Panc1 (cell line): ENCODE measurements at regions not wholly inside any gene's neighbourhood (a gene's known extent, or its start where the extent isn't known, plus 50 kb on each side); places are given as distances from the start of the nearest gene placed in this dataset.

Experiments used
- ATAC-seq: fragments of 200-7000 bp; cut with Tn5 transposase; 2 replicates; pipeline ENCODE4 v1.9.1; 2020; ENCODE audit warnings: mild to moderate bottlenecking, moderate library complexity
- BruUV-seq: library from RNA; stranded (reverse); fragments of 400-500 nt; replicated peaks from 2 replicates; lab custom pipeline; 2021; lab: Mats Ljungman, UMichigan
- CTCF ChIA-PET: fragments of 300-600 bp; sonication (Branson Sonifier 250); formaldehyde crosslinking; loops from one replicate; lab custom pipeline; 2022; ENCODE audit warnings: antibody characterized with exemption; lab: Charles Lee
- POLR2A ChIA-PET: fragments of 300-600 bp; sonication (Branson Sonifier 250); formaldehyde crosslinking; loops from one replicate; lab custom pipeline; 2022; ENCODE audit warnings: antibody characterized with exemption; lab: Charles Lee
- DNase-seq: peaks from one replicate; pipeline ENCODE4 v3.0.0-alpha.2; 2010; ENCODE audit warnings: low read depth, low spot score
- H3K27ac ChIP-seq: 2 replicates; pipeline ENCODE4 v1.5.1; 2011; ENCODE audit warnings: mild to moderate bottlenecking, low read length, inconsistent platforms
- H3K27me3 ChIP-seq: fragments of 200-500 bp; sonication (Bioruptor generic); 2 replicates; pipeline ENCODE4 v1.6.0; 2014; ENCODE audit warnings: low read length, inconsistent platforms; ENCODE audit not compliant: control insufficient read depth, insufficient read depth
- H3K36me3 ChIP-seq: fragments of 200-500 bp; sonication (Bioruptor generic); 2 replicates; pipeline ENCODE4 v1.5.1; 2014; ENCODE audit warnings: inconsistent platforms, mild to moderate bottlenecking, low read length, moderate library complexity; ENCODE audit not compliant: control insufficient read depth, insufficient read depth
- H3K4me1 ChIP-seq: 2 replicates; pipeline ENCODE4 v1.5.1; 2011; ENCODE audit warnings: inconsistent platforms, mild to moderate bottlenecking, low read length, moderate library complexity; ENCODE audit not compliant: control insufficient read depth, insufficient read depth
- H3K4me3 ChIP-seq, 2 experiments: 2 replicates each; pipeline ENCODE4 v1.5.1; 2011 to 2012; ENCODE audit warnings: low read depth in 2 of 2, low read length in 2 of 2, mild to moderate bottlenecking in 2 of 2, inconsistent platforms in 1 of 2, moderate library complexity in 1 of 2
- H3K9me3 ChIP-seq: fragments of 200-500 bp; sonication (Bioruptor generic); 2 replicates; pipeline ENCODE4 v1.5.1; 2014; ENCODE audit warnings: low read depth, mild to moderate bottlenecking, inconsistent platforms, low read length, moderate library complexity; ENCODE audit not compliant: control insufficient read depth, insufficient read depth
- CTCF ChIP-seq: fragments of 450-650 bp; IDR thresholded peaks from 2 replicates; pipeline ENCODE4 v1.5.1; 2017; ENCODE audit warnings: mild to moderate bottlenecking
- POLR2AphosphoS5 ChIP-seq: IDR thresholded peaks from 2 replicates; pipeline ENCODE4 v1.6.1; 2012; ENCODE audit warnings: mild to moderate bottlenecking, low read depth, low read length, moderate library complexity
- SIN3A ChIP-seq: IDR thresholded peaks from 2 replicates; pipeline ENCODE4 v1.6.1; 2012; ENCODE audit warnings: low read depth, mild to moderate bottlenecking, low read length, moderate library complexity, borderline replicate concordance; ENCODE audit not compliant: insufficient read depth
- TCF7L2 ChIP-seq: IDR thresholded peaks from 2 replicates; pipeline ENCODE4 v1.6.1; 2011; ENCODE audit warnings: mild to moderate bottlenecking, low read depth, low read length, inconsistent platforms
- in situ Hi-C: cut with HindIII; loops from 2 replicates; pipeline ENCODE4 v1.10.0; 2016; ENCODE audit warnings: low sequenced_read_pairs, low pct_unique_long_range_greater_than_20kb
- intact Hi-C: fragments of 100-400 bp; cut with micrococcal nuclease; formaldehyde crosslinking; loops from one replicate; pipeline ENCODE4 v1.10.0; 2022; ENCODE audit not compliant: unreplicated experiment
- TF ChIP-seq, protein P1 (sequence below), 2 experiments: IDR thresholded peaks; 2 replicates each; pipeline ENCODE4 v1.6.1; 2011 to 2012; ENCODE audit warnings: low read depth in 2 of 2, control low read depth in 1 of 2, low read length in 1 of 2, mild to moderate bottlenecking in 1 of 2, moderate library complexity in 1 of 2; ENCODE audit not compliant: insufficient read depth in 1 of 2

DNA sequence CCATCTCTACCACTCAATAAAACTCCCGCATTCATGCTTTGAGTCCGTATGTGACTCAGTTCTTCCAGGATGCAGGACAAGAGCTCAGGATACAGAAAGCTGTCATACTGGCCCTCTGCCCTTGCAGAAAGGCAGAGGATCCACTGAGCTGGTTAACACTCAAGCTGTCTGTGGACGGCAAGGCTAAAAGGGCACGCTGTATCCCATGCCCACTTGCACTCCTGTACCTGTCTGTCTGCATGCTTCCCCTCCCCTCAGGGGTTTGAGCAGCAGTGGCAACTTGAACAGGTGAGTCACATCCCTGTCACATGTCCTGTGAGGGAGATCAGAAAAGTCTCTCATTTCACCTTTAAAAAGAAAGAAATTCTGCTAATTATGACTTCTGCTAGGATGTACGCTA, 293.8 kb downstream of the HS3ST3B1 start:
- H3K36me3 ChIP-seq = no peaks in the 10 kb centered on the region
- ChIA-PET CTCF (no interaction called here), POLR2A (no interaction called here)
- in situ Hi-C loops (no loop called here), intact Hi-C loops (no loop called here)
- no peaks in the 10 kb centered on the region for H3K4me1 ChIP-seq
- no peaks in the 10 kb centered on the region for H3K27me3 ChIP-seq
- no peak for ATAC-seq
- no peak overlapping the region for H3K27ac ChIP-seq
- H3K4me3 ChIP-seq = no peak overlapping the region
- DNase-seq = no peak
- no TSS peak for BruUV-seq
- H3K9me3 ChIP-seq = no peaks in the 10 kb centered on the region
- TF ChIP-seq SIN3A (no peak), TCF7L2 (no peak), POLR2AphosphoS5 (no peak), CTCF (no peak)
- TF ChIP-seq, protein P1, sequence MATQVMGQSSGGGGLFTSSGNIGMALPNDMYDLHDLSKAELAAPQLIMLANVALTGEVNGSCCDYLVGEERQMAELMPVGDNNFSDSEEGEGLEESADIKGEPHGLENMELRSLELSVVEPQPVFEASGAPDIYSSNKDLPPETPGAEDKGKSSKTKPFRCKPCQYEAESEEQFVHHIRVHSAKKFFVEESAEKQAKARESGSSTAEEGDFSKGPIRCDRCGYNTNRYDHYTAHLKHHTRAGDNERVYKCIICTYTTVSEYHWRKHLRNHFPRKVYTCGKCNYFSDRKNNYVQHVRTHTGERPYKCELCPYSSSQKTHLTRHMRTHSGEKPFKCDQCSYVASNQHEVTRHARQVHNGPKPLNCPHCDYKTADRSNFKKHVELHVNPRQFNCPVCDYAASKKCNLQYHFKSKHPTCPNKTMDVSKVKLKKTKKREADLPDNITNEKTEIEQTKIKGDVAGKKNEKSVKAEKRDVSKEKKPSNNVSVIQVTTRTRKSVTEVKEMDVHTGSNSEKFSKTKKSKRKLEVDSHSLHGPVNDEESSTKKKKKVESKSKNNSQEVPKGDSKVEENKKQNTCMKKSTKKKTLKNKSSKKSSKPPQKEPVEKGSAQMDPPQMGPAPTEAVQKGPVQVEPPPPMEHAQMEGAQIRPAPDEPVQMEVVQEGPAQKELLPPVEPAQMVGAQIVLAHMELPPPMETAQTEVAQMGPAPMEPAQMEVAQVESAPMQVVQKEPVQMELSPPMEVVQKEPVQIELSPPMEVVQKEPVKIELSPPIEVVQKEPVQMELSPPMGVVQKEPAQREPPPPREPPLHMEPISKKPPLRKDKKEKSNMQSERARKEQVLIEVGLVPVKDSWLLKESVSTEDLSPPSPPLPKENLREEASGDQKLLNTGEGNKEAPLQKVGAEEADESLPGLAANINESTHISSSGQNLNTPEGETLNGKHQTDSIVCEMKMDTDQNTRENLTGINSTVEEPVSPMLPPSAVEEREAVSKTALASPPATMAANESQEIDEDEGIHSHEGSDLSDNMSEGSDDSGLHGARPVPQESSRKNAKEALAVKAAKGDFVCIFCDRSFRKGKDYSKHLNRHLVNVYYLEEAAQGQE (IDR thresholded peaks at IDR 0.05; ENCODE audit: insufficient read depth in 1 of 2, low read depth in 2 of 2, low read length in 1 of 2) = no peak

DNA sequence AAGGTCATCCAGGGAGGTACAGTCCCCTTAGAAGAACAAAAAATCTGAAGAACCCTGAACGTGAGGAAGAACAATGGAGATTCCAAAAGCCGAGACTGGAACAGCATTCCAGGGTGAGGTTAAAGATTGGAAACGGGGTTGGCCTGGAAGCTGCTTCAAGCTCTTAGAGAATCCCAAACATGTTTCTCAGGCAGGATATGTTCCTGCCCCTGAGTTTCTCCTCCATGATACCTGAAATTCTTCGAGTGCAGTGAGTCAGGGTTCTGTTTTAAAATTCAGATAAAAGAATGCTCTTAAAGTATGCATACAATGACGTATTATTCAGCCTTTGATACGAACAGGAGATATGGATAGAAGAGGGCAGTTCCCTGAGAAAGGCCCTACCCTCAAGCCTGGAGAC, 293.1 kb downstream of the HS3ST3B1 start:
- H3K4me3 ChIP-seq = no peak overlapping the region
- DNase-seq (no peak), ATAC-seq (no peak)
- H3K4me1 ChIP-seq = no peaks in the 10 kb centered on the region
- no peaks in the 10 kb centered on the region for H3K9me3 ChIP-seq
- BruUV-seq = no TSS peak
- in situ Hi-C loops = no loop called here
- intact Hi-C loops = no loop called here
- ChIA-PET CTCF (no interaction called here), POLR2A (no interaction called here)
- H3K27ac ChIP-seq = no peak overlapping the region
- no peaks in the 10 kb centered on the region for H3K27me3 ChIP-seq
- no peaks in the 10 kb centered on the region for H3K36me3 ChIP-seq
- TF ChIP-seq SIN3A = no peak
- TF ChIP-seq, protein P1 (IDR thresholded peaks at IDR 0.05; ENCODE audit: insufficient read depth in 1 of 2, low read depth in 2 of 2, low read length in 1 of 2) = no peak
- no peak for TF ChIP-seq TCF7L2
- no peak for TF ChIP-seq POLR2AphosphoS5
- TF ChIP-seq CTCF = no peak
